IMR-90 (cell line): ENCODE measurements at regions not wholly inside any gene's neighbourhood (a gene's known extent, or its start where the extent isn't known, plus 50 kb on each side); places are given as distances from the start of the nearest gene placed in this dataset.
A peak's percentile ranks its signal among the peaks of the same experiment; 100 is the strongest.

Experiments used
- ATAC-seq: fragments of 200-7000 bp; cut with Tn5 transposase; 2 replicates; pipeline ENCODE4 v1.9.1; 2020; ENCODE audit warnings: low read depth, mild to moderate bottlenecking, moderate library complexity
- BruUV-seq: library from RNA; stranded (reverse); fragments of 400-500 nt; replicated peaks from 2 replicates; lab custom pipeline; 2021; lab: Mats Ljungman, UMichigan
- CTCF ChIA-PET: fragments of 300-600 bp; formaldehyde crosslinking; extraction: SDS; loops from one replicate; lab custom pipeline; 2021; ENCODE audit warnings: antibody characterized with exemption; lab: Yijun Ruan, JAX
- POLR2A ChIA-PET: fragments of 300-600 bp; sonication (Branson Sonifier 250); formaldehyde crosslinking; loops from one replicate; lab custom pipeline; 2022; ENCODE audit warnings: antibody characterized with exemption; ENCODE audit not compliant: unreplicated experiment; lab: Charles Lee
- DNase-seq: peaks from one replicate; pipeline ENCODE4 v3.0.0; 2013
- H2AFZ ChIP-seq: replicated peaks from 2 replicates; pipeline ENCODE3; 2013; ENCODE audit warnings: low read length, mild to moderate bottlenecking; ENCODE audit not compliant: poor library complexity
- H2AK5ac ChIP-seq: 2 replicates; pipeline ENCODE4 v1.6.1; 2013; ENCODE audit warnings: low read depth, low read length, inconsistent platforms
- H2AK9ac ChIP-seq: replicated peaks from 2 replicates; pipeline ENCODE3; 2013; ENCODE audit warnings: mild to moderate bottlenecking, low read depth, low read length, moderate library complexity; ENCODE audit not compliant: poor library complexity
- H2BK120ac ChIP-seq: 2 replicates; pipeline ENCODE4 v1.6.1; 2013; ENCODE audit warnings: low read depth, low read length, inconsistent platforms
- H2BK15ac ChIP-seq: 3 replicates; pipeline ENCODE4 v1.6.1; 2013; ENCODE audit warnings: low read depth, low read length, inconsistent platforms
- H2BK20ac ChIP-seq: 2 replicates; pipeline ENCODE4 v1.6.1; 2013; ENCODE audit warnings: low read depth, mild to moderate bottlenecking, inconsistent platforms, low read length, moderate library complexity
- H2BK5ac ChIP-seq: 2 replicates; pipeline ENCODE4 v1.6.1; 2013; ENCODE audit warnings: mild to moderate bottlenecking, low read depth, low read length, inconsistent platforms; ENCODE audit not compliant: poor library complexity, severe bottlenecking
- H3K14ac ChIP-seq: replicated peaks from 2 replicates; pipeline ENCODE4 v1.6.1; 2013; ENCODE audit warnings: low read depth, low read length, inconsistent platforms
- H3K18ac ChIP-seq: 2 replicates; pipeline ENCODE4 v1.6.1; 2013; ENCODE audit warnings: low read depth, low read length, control low read depth
- H3K23ac ChIP-seq: 2 replicates; pipeline ENCODE4 v1.6.1; 2013; ENCODE audit warnings: low read depth, low read length, inconsistent platforms
- H3K27ac ChIP-seq: 2 replicates; pipeline ENCODE4 v1.5.1; 2013; ENCODE audit warnings: mild to moderate bottlenecking, control low read depth, low read length; ENCODE audit not compliant: insufficient read depth
- H3K27me3 ChIP-seq: 2 replicates; pipeline ENCODE4 v1.6.1; 2013; ENCODE audit warnings: low read length; ENCODE audit not compliant: control insufficient read depth, insufficient read depth
- H3K36me3 ChIP-seq: 2 replicates; pipeline ENCODE4 v1.6.1; 2013; ENCODE audit warnings: low read length, mixed read lengths; ENCODE audit not compliant: control insufficient read depth, insufficient read depth
- H3K4ac ChIP-seq: 2 replicates; pipeline ENCODE4 v1.6.1; 2013; ENCODE audit warnings: low read depth, low read length, inconsistent platforms
- H3K4me1 ChIP-seq: 2 replicates; pipeline ENCODE4 v1.6.1; 2013; ENCODE audit warnings: low read length, mixed read lengths; ENCODE audit not compliant: control insufficient read depth, insufficient read depth
- H3K4me2 ChIP-seq: 2 replicates; pipeline ENCODE4 v1.6.1; 2013; ENCODE audit warnings: low read depth, mild to moderate bottlenecking, control low read depth, low read length, moderate library complexity
- H3K4me3 ChIP-seq: 2 replicates; pipeline ENCODE4 v1.5.1; 2013; ENCODE audit warnings: low read depth, mild to moderate bottlenecking, control low read depth, low read length, moderate library complexity; ENCODE audit not compliant: insufficient read depth
- H3K56ac ChIP-seq: 2 replicates; pipeline ENCODE4 v1.6.1; 2013; ENCODE audit warnings: low read length, inconsistent platforms; ENCODE audit not compliant: insufficient read depth; ENCODE audit errors: extremely low read depth
- H3K79me1 ChIP-seq, 2 experiments: 2 replicates each; pipeline ENCODE4 v1.6.1; 2013; ENCODE audit warnings: low read length in 2 of 2, inconsistent platforms in 1 of 2, low read depth in 1 of 2
- H3K9ac ChIP-seq: 2 replicates; pipeline ENCODE4 v1.6.1; 2013; ENCODE audit warnings: low read depth, low read length, control low read depth
- H3K9me1 ChIP-seq: 2 replicates; pipeline ENCODE4 v1.6.1; 2013; ENCODE audit warnings: low read length, inconsistent platforms; ENCODE audit not compliant: insufficient read depth
- H3K9me3 ChIP-seq: 2 replicates; pipeline ENCODE4 v1.6.1; 2013; ENCODE audit warnings: low read length; ENCODE audit not compliant: control insufficient read depth, insufficient read depth
- H4K20me1 ChIP-seq: 2 replicates; pipeline ENCODE4 v1.6.1; 2013; ENCODE audit warnings: low read length, inconsistent platforms; ENCODE audit not compliant: insufficient read depth
- H4K5ac ChIP-seq: 2 replicates; pipeline ENCODE4 v1.6.1; 2013; ENCODE audit warnings: mild to moderate bottlenecking, low read depth, low read length, control low read depth
- H4K8ac ChIP-seq, 2 experiments: 2 replicates each; pipeline ENCODE4 v1.6.1; 2013; ENCODE audit warnings: low read depth in 2 of 2, low read length in 2 of 2, control low read depth in 1 of 2, inconsistent platforms in 1 of 2
- H4K91ac ChIP-seq: 2 replicates; pipeline ENCODE4 v1.6.1; 2013; ENCODE audit warnings: low read depth, low read length, inconsistent platforms; ENCODE audit not compliant: insufficient read depth
- BHLHE40 ChIP-seq: fragments of 150-350 bp; IDR thresholded peaks from 2 replicates; pipeline ENCODE4 v1.6.1; 2016; ENCODE audit warnings: mild to moderate bottlenecking, low read depth, low read length
- CEBPB ChIP-seq: IDR thresholded peaks from 2 replicates; pipeline ENCODE4 v1.6.1; 2012; ENCODE audit warnings: low read depth, low read length, improper control_type of control experiment
- RFX5 ChIP-seq: IDR thresholded peaks from 2 replicates; pipeline ENCODE4 v1.8.0; 2012; ENCODE audit warnings: low read depth, mild to moderate bottlenecking, low read length, moderate library complexity
- WGBS, 2 experiments: methylation state at CpG; one replicate each; pipeline versions ENCODE4 v1.1.5 to v1.1.7; 2013; ENCODE audit warnings: missing lambda C conversion rate in 2 of 2; ENCODE audit not compliant: insufficient read length in 1 of 2; ENCODE audit errors: extremely low coverage in 2 of 2; 5-methylcytosine and 5-hydroxymethylcytosine counted together
- dilution Hi-C: fragments of 300-500 bp; cut with HindIII; formaldehyde crosslinking; loops from one replicate; pipeline ENCODE4 v1.14.3; 2018; ENCODE audit warnings: low sequenced_read_pairs; ENCODE audit not compliant: unreplicated experiment
- in situ Hi-C: fragments of 300-500 bp; cut with MboI; formaldehyde crosslinking; loops from 3 replicates; pipeline ENCODE4 v1.14.3; 2019; ENCODE audit warnings: low sequenced_read_pairs, inconsistent platforms, mixed read lengths
- intact Hi-C: fragments of 100-400 bp; cut with micrococcal nuclease; formaldehyde crosslinking; loops from 2 replicates; pipeline ENCODE4 v1.10.0; 2022

GRCh38 chr21:35475762-35476161 is 426.7 kb upstream of the RUNX1 start:
- H3K79me1 ChIP-seq, result no peaks in the 10 kb centered on the region
- peak overlapping the region; percentile 42; the same call in 1 of the 3 replicates for H2BK15ac ChIP-seq
- H3K36me3 ChIP-seq, result no peaks in the 10 kb centered on the region
- peaks cover 4% of the 10 kb centered on the region for H3K9me1 ChIP-seq
- H4K8ac ChIP-seq, result peak overlapping the region in 1 of 2 experiments; percentile 75; a peak in 3 of 4 replicates
- no peaks in the 10 kb centered on the region for H3K9me3 ChIP-seq
- H3K23ac ChIP-seq, result peak overlapping the region; percentile 86; the same call in 1 of the 2 replicates
- H3K4me3 ChIP-seq, result no peak overlapping the region
- peak; percentile 48 for ATAC-seq
- H3K9ac ChIP-seq, result no peak overlapping the region
- dilution Hi-C loops (no loop called here), intact Hi-C loops (loop anchor here (5.0 kb wide), 1 partner anchor 588 kb away; no protein-coding TSS in a partner anchor), in situ Hi-C loops (no loop called here)
- H3K4ac ChIP-seq, result peak overlapping the region; percentile 87; the same call in 1 of the 2 replicates
- peaks cover 14% of the 10 kb centered on the region for H3K4me1 ChIP-seq
- H2AFZ ChIP-seq, result peak overlapping the region; percentile 28
- H3K14ac ChIP-seq, result peak overlapping the region; percentile 86
- H3K27me3 ChIP-seq, result no peaks in the 10 kb centered on the region
- H3K27ac ChIP-seq, result peak overlapping the region; percentile 84; the same call in 1 of the 2 replicates
- BruUV-seq, result no TSS peak
- CTCF ChIA-PET, result no interaction called here
- DNase-seq, result peak; percentile 75
- H2BK120ac ChIP-seq, result peak overlapping the region; percentile 99
- peak overlapping the region; percentile 64; the same call in 1 of the 2 replicates for H4K91ac ChIP-seq
- H4K5ac ChIP-seq, result peak overlapping the region; percentile 89
- H3K18ac ChIP-seq, result peak overlapping the region; percentile 96
- H2AK9ac ChIP-seq, result no peak overlapping the region
- H4K20me1 ChIP-seq, result no peaks in the 10 kb centered on the region
- H2BK5ac ChIP-seq, result peak overlapping the region; percentile 98
- no CpG with 5 or more reads among the region's 4 CpGs for WGBS, 2 experiments
- TF ChIP-seq CEBPB (peak; percentile 89), RFX5 (no peak), BHLHE40 (no peak)
- H2BK20ac ChIP-seq, result peak overlapping the region; percentile 95
- H3K56ac ChIP-seq, result peak overlapping the region; percentile 27
- H2AK5ac ChIP-seq, result no peak overlapping the region
- peak overlapping the region; percentile 64 for H3K4me2 ChIP-seq
- POLR2A ChIA-PET, result no interaction called here
